ENCODE measurements at regions not wholly inside any gene's neighbourhood (a gene's known extent, or its start where the extent isn't known, plus 50 kb on each side); places are given as distances from the start of the nearest gene placed in this dataset.

- DNase-seq = no peak
These were observed 269.4 kb downstream of the TLE3 start for GRCh38 chr15:69828181-69828828.

- no peak for DNase-seq
These were observed 267.7 kb downstream of the TLE3 start for GRCh38 chr15:69829974-69830373.

DNA sequence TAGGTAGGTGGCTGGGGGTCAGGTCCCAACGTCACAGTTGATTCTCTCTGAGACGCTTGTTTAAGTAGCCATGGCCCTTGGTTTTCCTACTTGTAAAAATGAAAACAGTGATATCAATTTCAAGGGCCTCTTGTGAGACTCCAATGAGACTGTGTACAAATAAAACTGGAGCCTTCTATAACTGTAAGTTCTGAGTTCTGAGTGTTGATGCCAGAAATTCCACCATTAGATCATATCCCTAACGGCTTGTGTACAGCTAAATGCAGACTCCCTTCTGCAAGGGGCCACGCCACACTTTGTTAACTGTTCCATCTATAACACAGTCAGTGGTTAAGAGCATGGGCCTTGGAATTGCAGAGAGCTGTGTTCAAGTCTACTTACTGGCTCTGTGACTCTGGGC, 267.3 kb downstream of the TLE3 start:
- DNase-seq = no peak

- DNase-seq = no peak
These were observed 266.8 kb downstream of the TLE3 start for GRCh38 chr15:69830876-69831275.

DNA sequence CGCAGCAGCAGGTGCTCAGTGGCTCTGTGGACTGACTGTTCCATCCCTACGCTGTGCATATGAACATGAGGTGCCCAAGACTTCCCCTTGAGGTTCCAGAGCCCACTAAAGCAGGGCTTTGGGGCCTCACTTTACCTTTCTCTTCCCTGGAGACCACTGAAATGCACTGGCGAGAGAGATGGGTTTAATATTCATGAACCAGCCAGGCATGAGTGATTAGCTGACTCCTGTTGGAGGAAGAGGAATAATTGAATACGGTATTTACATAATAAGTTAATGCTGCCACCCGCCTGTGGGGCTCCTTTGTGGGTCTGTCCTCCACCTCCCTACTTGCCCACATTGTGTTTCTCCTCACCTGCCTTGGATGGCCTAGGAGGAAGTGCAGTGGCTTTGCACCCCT, 263.4 kb downstream of the TLE3 start:
- no peak for DNase-seq

- DNase-seq = no peak
These were observed 263.0 kb downstream of the TLE3 start for GRCh38 chr15:69834761-69835160.

DNA sequence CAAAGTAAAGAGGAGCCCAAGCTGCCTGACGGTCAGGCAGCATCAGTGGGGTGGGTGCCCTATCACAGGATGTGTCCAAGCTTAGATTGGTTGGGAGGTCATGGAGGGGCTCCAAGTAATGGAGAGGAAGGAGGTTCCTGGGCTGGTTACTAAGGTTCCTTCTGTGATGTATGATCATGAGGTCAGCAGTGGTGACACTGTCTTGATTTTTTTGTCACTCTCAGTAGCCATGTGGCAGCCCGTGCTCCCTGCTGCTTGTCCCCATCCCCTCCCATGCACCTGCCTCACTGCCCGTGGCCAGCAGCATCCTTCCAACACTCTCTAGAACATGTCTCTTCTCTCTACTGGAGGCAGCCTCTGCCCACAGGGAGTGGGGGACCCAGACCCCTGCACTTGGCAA, 261.7 kb downstream of the TLE3 start:
- no peak for DNase-seq

GRCh38 chr15:69836526-69837230, 261.0 kb downstream of the TLE3 start:
- no peak for DNase-seq

DNA sequence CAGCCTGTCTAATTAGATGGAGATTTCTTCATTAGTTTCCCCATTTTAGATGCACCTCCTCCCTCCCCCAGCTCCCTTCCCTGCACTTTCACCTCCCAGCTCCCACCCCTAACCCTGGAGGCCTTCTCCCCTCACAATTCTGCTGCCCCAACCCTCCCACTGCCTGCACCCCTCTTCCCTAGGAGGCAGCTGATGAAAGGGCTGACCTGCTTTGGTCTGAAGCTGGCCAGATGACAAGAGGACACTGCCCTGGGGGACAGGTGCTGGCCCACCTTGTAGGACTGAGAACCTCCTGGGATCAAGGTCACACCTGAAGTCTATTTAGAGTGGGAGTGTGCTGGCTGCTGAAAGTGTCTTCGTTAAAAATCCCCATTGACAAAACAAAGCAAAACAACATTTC, 259.4 kb downstream of the TLE3 start:
- no peak for DNase-seq

- DNase-seq = no peak
These were observed 258.7 kb downstream of the TLE3 start for GRCh38 chr15:69838994-69839393.

- DNase-seq = no peak
These were observed 256.4 kb downstream of the TLE3 start for GRCh38 chr15:69841113-69841828.

GRCh38 chr15:69842851-69843250, 254.9 kb downstream of the TLE3 start:
- no peak for DNase-seq

GRCh38 chr15:69843276-69843899, 254.3 kb downstream of the TLE3 start:
- no peak for DNase-seq

DNA sequence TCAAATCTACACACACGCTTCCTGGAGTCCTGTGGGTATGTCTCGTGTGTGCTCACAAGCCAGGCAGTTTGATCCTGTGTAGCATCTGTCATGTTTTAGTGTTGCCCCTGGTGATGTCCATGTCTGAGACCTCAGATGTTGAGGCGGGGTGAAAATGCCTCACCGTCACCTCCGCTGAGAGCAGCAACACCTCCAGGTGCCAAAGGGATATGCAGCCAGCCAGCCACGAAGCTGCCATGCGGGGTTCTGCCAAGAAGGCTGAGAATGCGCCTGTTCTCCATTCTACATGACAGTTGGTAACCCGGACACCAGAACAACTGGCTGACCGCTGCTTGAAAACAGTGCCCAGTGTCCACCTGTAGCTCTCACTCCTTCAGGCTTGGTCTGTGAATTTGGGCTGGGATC, 253.8 kb downstream of the TLE3 start:
- DNase-seq = no peak

GRCh38 chr15:69845159-69845558, 252.6 kb downstream of the TLE3 start:
- no peak for DNase-seq

DNA sequence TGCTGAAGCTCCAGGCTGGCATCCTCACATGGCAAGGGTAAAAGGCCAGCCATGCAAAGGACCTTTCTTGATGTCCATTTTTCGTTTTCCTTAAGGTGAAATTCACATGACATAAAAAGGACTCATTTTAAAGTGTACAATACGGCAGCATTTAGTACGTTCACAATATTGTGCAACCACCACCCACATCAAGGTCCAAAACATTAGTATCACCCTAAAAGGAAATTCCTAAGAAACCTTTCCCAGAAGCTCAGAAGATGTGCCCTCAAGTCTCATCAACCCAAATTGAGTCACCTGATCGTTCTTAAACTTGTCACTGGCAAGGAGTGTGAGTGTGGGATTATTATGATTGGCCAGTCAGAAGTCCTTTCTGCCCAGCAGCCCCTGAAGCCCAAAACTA, 250.1 kb downstream of the TLE3 start:
- DNase-seq = no peak

- DNase-seq = no peak
These were observed 249.6 kb downstream of the TLE3 start for GRCh38 chr15:69848096-69848495.

- no peak for DNase-seq
These were observed 249.0 kb downstream of the TLE3 start for GRCh38 chr15:69848551-69849231.

DNA sequence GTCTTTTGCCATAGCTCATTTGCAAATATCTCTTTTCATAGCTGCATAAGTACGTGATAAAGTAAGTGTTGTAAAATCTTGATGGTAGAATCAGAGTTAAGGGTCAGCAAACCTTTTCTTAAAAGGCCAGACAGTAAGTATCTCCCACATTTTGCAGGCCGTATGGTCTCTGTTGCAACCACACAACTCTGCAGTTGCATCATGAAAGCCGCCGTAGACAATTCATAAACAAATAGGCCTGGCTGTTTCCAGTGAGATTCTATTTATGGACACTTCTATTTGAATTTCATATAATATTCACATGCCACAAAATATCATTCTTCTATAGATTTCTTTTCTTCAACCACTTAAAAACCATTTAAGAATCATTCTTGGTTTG, 248.5 kb downstream of the TLE3 start:
- no peak for DNase-seq

GRCh38 chr15:69852482-69852881, 245.2 kb downstream of the TLE3 start:
- no peak for DNase-seq

GRCh38 chr15:69852916-69853315, 244.8 kb downstream of the TLE3 start:
- no peak for DNase-seq

- DNase-seq = no peak
These were observed 244.2 kb downstream of the TLE3 start for GRCh38 chr15:69853544-69853951.

DNA sequence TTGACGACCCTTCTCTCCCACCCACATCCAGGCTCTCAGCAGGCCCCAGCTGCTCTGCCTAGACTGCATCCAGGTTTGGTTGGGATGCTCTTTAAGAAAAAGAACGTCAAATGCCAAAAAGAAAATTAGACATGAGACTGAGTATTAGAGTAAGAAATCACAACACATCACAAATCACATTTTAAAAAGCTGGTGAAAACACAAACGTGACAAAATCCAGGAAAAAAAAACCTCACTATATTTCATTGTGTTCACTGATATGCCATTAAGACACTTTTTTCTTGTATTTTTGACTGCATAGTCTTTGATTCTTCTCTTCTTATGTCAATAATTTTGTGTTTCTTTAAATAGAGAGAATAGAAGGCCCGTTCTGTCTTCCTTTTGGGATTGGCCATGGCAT, 243.7 kb downstream of the TLE3 start:
- no peak for DNase-seq

Measured in NCI-H446 treated with DMSO at 0.1 percent for 48 hours (cell line).